Urinary bladder (tissue), 3 donors: ENCODE measurements at regions not wholly inside any gene's neighbourhood (a gene's known extent, or its start where the extent isn't known, plus 50 kb on each side); places are given as distances from the start of the nearest gene placed in this dataset.
A peak's percentile ranks its signal among the peaks of the same experiment; 100 is the strongest.

Experiments
- DNase-seq: peaks from one replicate; pipeline ENCODE4 v3.0.0-alpha.2; 2015; ENCODE audit errors: extremely low spot score
- H3K27ac ChIP-seq: one replicate; pipeline ENCODE4 v1.5.1; 2013; ENCODE audit warnings: low read depth, mild to moderate bottlenecking, moderate library complexity
- H3K36me3 ChIP-seq: one replicate; pipeline ENCODE4 v1.6.1; 2013; ENCODE audit warnings: mild to moderate bottlenecking, moderate library complexity; ENCODE audit not compliant: insufficient read depth
- H3K4me1 ChIP-seq: one replicate; pipeline ENCODE4 v1.6.1; 2013; ENCODE audit warnings: mild to moderate bottlenecking, moderate library complexity; ENCODE audit not compliant: insufficient read depth
- H3K4me3 ChIP-seq: one replicate; pipeline ENCODE4 v1.5.1; 2013; ENCODE audit warnings: low read depth, low read length
- WGBS: extraction: QIAGEN DNeasy Blood & Tissue Kit; methylation state at CpG from one replicate; pipeline ENCODE4 v1.1.7; 2013; 5-methylcytosine and 5-hydroxymethylcytosine counted together
- donor health status: healthy with polysubstance abuse.
- donor health status: healthy.

- H3K4me3 ChIP-seq: no peak overlapping the region
- no peaks in the 10 kb centered on the region for H3K4me1 ChIP-seq
- H3K36me3 ChIP-seq: no peaks in the 10 kb centered on the region
- no peak for DNase-seq
- 88% methylated on average over 3 of the region's 3 CpGs for WGBS
- no peak overlapping the region for H3K27ac ChIP-seq
Measured at GRCh38 chr7:109772161-109772560, 1202.5 kb downstream of the DNAJB9 start.

GRCh38 chr7:109782806-109783205, 1213.1 kb downstream of the DNAJB9 start:
- Histone ChIP-seq H3K4me3 (no peak overlapping the region), H3K4me1 (no peaks in the 10 kb centered on the region), H3K36me3 (no peaks in the 10 kb centered on the region), H3K27ac (no peak overlapping the region)
- whole genome bisulfite sequencing: 77% methylated on average over 3 of the region's 3 CpGs
- DNase-seq: no peak

GRCh38 chr7:109806548-109806947, 1236.9 kb downstream of the DNAJB9 start:
- DNase-seq: no peak
- Histone ChIP-seq H3K4me3 (no peak overlapping the region), H3K27ac (no peak overlapping the region), H3K36me3 (no peaks in the 10 kb centered on the region), H3K4me1 (no peaks in the 10 kb centered on the region)

- Histone ChIP-seq H3K36me3 (no peaks in the 10 kb centered on the region), H3K4me1 (no peaks in the 10 kb centered on the region), H3K4me3 (no peak overlapping the region), H3K27ac (no peak overlapping the region)
- WGBS: 79% methylated on average over 2 of the region's 2 CpGs
- DNase-seq: no peak
Measured at GRCh38 chr7:109821156-109821555, 1251.5 kb downstream of the DNAJB9 start.

GRCh38 chr7:109834851-109835250, 1256.1 kb upstream of the LRRN3 start:
- H3K4me3 ChIP-seq: no peak overlapping the region
- no peak for DNase-seq

GRCh38 chr7:109835577-109835976, 1255.3 kb upstream of the LRRN3 start:
- Histone ChIP-seq H3K36me3 (no peaks in the 10 kb centered on the region), H3K4me3 (no peak overlapping the region)

More at GRCh38 chr7:109834851-109835250, 1256.1 kb upstream of the LRRN3 start:
- Histone ChIP-seq H3K36me3 (no peaks in the 10 kb centered on the region), H3K27ac (no peak overlapping the region), H3K4me1 (no peaks in the 10 kb centered on the region)

GRCh38 chr7:109836016-109836415, 1254.9 kb upstream of the LRRN3 start:
- 85% methylated on average over 3 of the region's 3 CpGs for WGBS
- no peak overlapping the region for H3K27ac ChIP-seq
- no peak overlapping the region for H3K4me3 ChIP-seq
- H3K4me1 ChIP-seq: no peaks in the 10 kb centered on the region
- DNase-seq: no peak
- no peaks in the 10 kb centered on the region for H3K36me3 ChIP-seq

More at GRCh38 chr7:109835577-109835976, 1255.3 kb upstream of the LRRN3 start:
- Histone ChIP-seq H3K4me1 (no peaks in the 10 kb centered on the region), H3K27ac (no peak overlapping the region)
- no peak for DNase-seq

- H3K36me3 ChIP-seq: no peaks in the 10 kb centered on the region
- WGBS: 66% methylated on average over 4 of the region's 4 CpGs
Measured at GRCh38 chr7:109842386-109842785, 1248.5 kb upstream of the LRRN3 start.

GRCh38 chr7:109844362-109844761, 1246.6 kb upstream of the LRRN3 start:
- Histone ChIP-seq H3K27ac (no peak overlapping the region), H3K36me3 (no peaks in the 10 kb centered on the region), H3K4me1 (no peaks in the 10 kb centered on the region), H3K4me3 (no peak overlapping the region)
- DNase-seq: no peak

More at GRCh38 chr7:109842386-109842785, 1248.5 kb upstream of the LRRN3 start:
- DNase-seq: no peak
- Histone ChIP-seq H3K4me1 (no peaks in the 10 kb centered on the region), H3K27ac (no peak overlapping the region), H3K4me3 (no peak overlapping the region)

- no peaks in the 10 kb centered on the region for H3K36me3 ChIP-seq
- no peaks in the 10 kb centered on the region for H3K4me1 ChIP-seq
- no peak overlapping the region for H3K4me3 ChIP-seq
- DNase-seq: no peak
- H3K27ac ChIP-seq: no peak overlapping the region
Measured at GRCh38 chr7:109864230-109864629, 1226.7 kb upstream of the LRRN3 start.

GRCh38 chr7:109868215-109868860, 1222.6 kb upstream of the LRRN3 start:
- no peak for DNase-seq
- Histone ChIP-seq H3K4me3 (no peak overlapping the region), H3K4me1 (no peaks in the 10 kb centered on the region), H3K27ac (no peak overlapping the region), H3K36me3 (no peaks in the 10 kb centered on the region)
- WGBS: 82% methylated on average over 1 of the region's 1 CpG

- Histone ChIP-seq H3K27ac (no peak overlapping the region), H3K4me1 (no peaks in the 10 kb centered on the region), H3K4me3 (no peak overlapping the region), H3K36me3 (no peaks in the 10 kb centered on the region)
- WGBS: 69% methylated on average over 4 of the region's 4 CpGs
- no peak for DNase-seq
Measured at GRCh38 chr7:109873296-109873695, 1217.6 kb upstream of the LRRN3 start.

GRCh38 chr7:109879287-109879828, 1211.6 kb upstream of the LRRN3 start:
- 72% methylated on average over 4 of the region's 4 CpGs for WGBS
- Histone ChIP-seq H3K36me3 (no peaks in the 10 kb centered on the region), H3K27ac (no peak overlapping the region), H3K4me1 (no peaks in the 10 kb centered on the region), H3K4me3 (no peak overlapping the region)
- no peak for DNase-seq

GRCh38 chr7:109890622-109891021, 1200.3 kb upstream of the LRRN3 start:
- H3K4me3 ChIP-seq: no peak overlapping the region
- no peaks in the 10 kb centered on the region for H3K36me3 ChIP-seq
- WGBS: 30% methylated on average over 1 of the region's 1 CpG
- H3K27ac ChIP-seq: no peak overlapping the region
- H3K4me1 ChIP-seq: no peaks in the 10 kb centered on the region
- no peak for DNase-seq

- no peak overlapping the region for H3K27ac ChIP-seq
- peak overlapping the region; percentile 3 for H3K4me3 ChIP-seq
- no peaks in the 10 kb centered on the region for H3K36me3 ChIP-seq
- H3K4me1 ChIP-seq: no peaks in the 10 kb centered on the region
- DNase-seq: no peak
- 23% methylated on average over 2 of the region's 2 CpGs for WGBS
Measured at GRCh38 chr7:109893231-109893630, 1197.7 kb upstream of the LRRN3 start.
